GM12864 (cell line): ENCODE measurements at regions not wholly inside any gene's neighbourhood (a gene's known extent, or its start where the extent isn't known, plus 50 kb on each side); places are given as distances from the start of the nearest gene placed in this dataset.

Experiments
- DNase-seq: peaks from one replicate; pipeline ENCODE4 v3.0.0-alpha.2; 2011; ENCODE audit warnings: low read depth
- H3K4me3 ChIP-seq: 2 replicates; pipeline ENCODE4 v1.5.1; 2011; ENCODE audit warnings: mild to moderate bottlenecking, low read depth, low read length, control low read depth
- TF ChIP-seq, protein P1 (sequence below): IDR thresholded peaks from 2 replicates; pipeline ENCODE4 v1.5.1; 2011; ENCODE audit warnings: low read depth, mild to moderate bottlenecking, moderate library complexity, low read length, control low read depth, inconsistent platforms; ENCODE audit errors: missing control alignments

DNA sequence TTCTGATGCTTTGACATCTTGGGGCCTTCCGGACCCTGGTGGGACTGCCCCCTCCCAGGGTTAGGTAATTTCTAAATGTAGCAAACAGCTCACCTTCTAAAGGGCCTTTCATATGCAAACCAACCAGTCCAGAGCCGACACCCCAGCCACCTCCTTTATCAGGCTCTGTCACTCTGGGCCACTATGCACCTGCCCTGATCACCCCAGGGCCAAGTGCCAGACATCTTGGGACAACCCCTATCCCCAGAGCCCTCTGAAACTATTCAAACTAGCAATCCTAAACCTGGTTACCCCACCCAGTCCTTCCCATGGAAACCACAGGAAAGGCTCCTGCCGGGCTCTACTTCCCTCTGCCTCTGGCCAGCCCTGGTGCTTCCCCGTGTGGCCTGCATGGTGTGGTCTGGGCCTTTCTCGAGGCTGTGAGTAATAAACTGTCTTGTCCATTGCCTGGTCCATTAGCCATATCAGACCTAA, 91.2 kb upstream of the TNRC6C start:
- DNase-seq: no peak
- TF ChIP-seq, protein P1, sequence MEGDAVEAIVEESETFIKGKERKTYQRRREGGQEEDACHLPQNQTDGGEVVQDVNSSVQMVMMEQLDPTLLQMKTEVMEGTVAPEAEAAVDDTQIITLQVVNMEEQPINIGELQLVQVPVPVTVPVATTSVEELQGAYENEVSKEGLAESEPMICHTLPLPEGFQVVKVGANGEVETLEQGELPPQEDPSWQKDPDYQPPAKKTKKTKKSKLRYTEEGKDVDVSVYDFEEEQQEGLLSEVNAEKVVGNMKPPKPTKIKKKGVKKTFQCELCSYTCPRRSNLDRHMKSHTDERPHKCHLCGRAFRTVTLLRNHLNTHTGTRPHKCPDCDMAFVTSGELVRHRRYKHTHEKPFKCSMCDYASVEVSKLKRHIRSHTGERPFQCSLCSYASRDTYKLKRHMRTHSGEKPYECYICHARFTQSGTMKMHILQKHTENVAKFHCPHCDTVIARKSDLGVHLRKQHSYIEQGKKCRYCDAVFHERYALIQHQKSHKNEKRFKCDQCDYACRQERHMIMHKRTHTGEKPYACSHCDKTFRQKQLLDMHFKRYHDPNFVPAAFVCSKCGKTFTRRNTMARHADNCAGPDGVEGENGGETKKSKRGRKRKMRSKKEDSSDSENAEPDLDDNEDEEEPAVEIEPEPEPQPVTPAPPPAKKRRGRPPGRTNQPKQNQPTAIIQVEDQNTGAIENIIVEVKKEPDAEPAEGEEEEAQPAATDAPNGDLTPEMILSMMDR: no peak
- H3K4me3 ChIP-seq: no peak overlapping the region

GRCh38 chr17:77867976-77868713, 90.4 kb upstream of the TNRC6C start:
- H3K4me3 ChIP-seq: no peak overlapping the region
- TF ChIP-seq, protein P1: no peak
- no peak for DNase-seq

DNA sequence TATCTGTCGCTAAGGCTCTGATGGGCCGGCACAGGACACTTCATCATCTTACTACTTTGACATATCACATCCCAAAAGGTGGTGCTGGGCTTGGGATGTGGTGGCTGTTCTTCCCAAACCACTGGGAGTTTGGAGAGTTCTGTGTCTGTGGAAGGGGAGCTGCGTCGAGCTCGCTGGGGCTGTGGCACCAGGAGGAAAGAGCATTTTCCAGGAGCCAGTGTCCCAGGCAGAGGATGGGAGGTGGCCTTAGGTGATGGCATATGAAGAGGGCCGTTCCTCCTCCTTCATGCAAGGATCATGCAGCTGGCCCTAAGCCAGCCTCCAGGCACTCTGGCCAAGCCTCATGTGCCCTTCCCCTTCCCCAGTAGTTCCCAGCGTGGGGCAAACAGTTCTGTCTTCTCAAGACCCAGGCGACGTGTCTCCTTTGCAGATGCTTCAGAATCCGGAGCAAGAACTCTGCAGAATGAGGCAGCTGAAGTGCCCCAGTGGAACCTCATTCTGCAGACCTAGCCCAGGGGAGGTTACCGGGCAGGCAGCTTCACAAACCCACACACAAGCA, 89.4 kb upstream of the TNRC6C start:
- H3K4me3 ChIP-seq: no peak overlapping the region
- TF ChIP-seq, protein P1: no peak
- no peak for DNase-seq

GRCh38 chr17:77869665-77870132, 88.8 kb upstream of the TNRC6C start:
- TF ChIP-seq, protein P1: no peak
- no peak overlapping the region for H3K4me3 ChIP-seq
- peak; percentile 71 for DNase-seq

- H3K4me3 ChIP-seq: no peak overlapping the region
- DNase-seq: no peak
- TF ChIP-seq, protein P1: no peak
These were observed 86.3 kb upstream of the TNRC6C start for GRCh38 chr17:77872199-77872598.

- TF ChIP-seq, protein P1: no peak
- DNase-seq: no peak
- H3K4me3 ChIP-seq: no peak overlapping the region
These were observed 85.6 kb upstream of the TNRC6C start for GRCh38 chr17:77872714-77873499.
